GM12874 (cell line): ENCODE measurements at regions not wholly inside any gene's neighbourhood (a gene's known extent, or its start where the extent isn't known, plus 50 kb on each side); places are given as distances from the start of the nearest gene placed in this dataset.

Experiments used
- TF ChIP-seq, protein P1 (sequence below): IDR thresholded peaks from 2 replicates; pipeline ENCODE4 v1.5.1; 2011; ENCODE audit warnings: low read depth, mild to moderate bottlenecking, control low read depth, low read length, moderate library complexity; ENCODE audit not compliant: insufficient read depth

GRCh38 chr16:65827231-65827630 lies 539.3 kb upstream of the CDH5 start:
- TF ChIP-seq, protein P1, sequence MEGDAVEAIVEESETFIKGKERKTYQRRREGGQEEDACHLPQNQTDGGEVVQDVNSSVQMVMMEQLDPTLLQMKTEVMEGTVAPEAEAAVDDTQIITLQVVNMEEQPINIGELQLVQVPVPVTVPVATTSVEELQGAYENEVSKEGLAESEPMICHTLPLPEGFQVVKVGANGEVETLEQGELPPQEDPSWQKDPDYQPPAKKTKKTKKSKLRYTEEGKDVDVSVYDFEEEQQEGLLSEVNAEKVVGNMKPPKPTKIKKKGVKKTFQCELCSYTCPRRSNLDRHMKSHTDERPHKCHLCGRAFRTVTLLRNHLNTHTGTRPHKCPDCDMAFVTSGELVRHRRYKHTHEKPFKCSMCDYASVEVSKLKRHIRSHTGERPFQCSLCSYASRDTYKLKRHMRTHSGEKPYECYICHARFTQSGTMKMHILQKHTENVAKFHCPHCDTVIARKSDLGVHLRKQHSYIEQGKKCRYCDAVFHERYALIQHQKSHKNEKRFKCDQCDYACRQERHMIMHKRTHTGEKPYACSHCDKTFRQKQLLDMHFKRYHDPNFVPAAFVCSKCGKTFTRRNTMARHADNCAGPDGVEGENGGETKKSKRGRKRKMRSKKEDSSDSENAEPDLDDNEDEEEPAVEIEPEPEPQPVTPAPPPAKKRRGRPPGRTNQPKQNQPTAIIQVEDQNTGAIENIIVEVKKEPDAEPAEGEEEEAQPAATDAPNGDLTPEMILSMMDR, result no peak

DNA sequence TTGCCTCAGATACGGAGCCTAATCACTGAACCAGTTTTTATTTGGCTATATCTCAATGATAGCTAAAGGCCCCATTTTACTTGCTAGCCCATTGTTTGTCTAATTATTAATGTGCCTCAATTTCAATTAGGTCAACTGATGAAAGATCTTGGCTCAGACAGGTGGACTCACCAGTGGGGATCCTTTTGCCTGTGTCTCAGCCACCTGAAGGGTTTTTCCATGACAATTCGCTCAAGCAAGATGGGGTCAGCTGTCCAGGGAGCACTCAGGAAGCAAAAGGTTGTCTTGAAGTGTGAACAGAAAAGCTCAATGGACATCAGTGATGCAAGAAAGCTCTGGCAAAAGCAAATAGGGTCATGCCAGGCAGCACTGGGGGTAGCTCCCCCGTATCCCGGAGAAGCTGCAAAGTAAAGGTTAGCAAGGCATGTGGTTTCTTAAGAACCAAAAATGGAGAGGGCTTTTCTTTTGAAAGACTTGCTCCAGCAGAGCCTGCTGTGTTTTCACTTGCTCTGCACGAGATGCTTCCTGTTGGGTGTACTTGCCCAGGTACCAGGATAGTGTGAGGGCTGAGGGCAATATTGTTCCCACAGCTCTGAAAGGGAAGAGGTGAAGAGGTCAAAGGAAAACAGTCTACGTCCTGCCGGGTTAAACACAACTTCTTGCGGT lies 541.2 kb upstream of the CDH5 start:
- TF ChIP-seq, protein P1, result no peak

GRCh38 chr16:65822148-65822547 lies 544.3 kb upstream of the CDH5 start:
- TF ChIP-seq, protein P1, result no peak

DNA sequence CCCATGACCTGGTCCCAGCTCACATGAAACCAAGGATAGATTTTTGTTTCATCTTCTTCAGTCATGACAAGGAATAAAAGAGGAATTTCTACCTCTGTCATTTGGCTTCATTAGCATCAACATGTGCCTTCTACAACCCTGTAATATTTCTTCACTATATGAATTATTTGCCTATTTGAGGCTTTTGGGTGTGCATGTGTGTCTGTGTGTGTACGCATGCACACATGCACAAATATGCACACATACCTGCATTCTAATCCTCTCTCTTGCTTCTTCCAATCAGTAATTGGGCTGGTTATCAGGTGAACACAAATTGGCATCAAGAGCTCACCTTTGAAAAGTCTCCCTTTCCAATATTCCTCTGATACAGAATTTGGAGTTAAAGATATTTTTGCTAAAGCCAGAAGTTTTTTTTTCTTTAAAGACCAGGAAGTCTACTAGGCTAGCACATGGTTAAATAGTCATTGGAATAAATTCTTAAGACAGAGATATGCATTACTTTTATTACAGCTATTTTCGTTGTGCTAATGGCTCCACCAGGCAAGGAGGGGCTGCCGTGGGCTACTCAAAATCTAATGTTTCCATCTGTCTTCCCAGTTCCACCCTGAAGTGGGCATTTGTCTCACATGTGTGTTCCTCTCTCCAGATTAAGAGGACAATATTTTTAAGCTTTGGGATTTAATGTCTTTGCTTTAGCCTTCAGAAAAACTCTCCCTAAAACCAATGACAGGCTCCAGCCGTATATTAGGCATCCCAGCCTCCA lies 547.2 kb upstream of the CDH5 start:
- TF ChIP-seq, protein P1, result no peak

DNA sequence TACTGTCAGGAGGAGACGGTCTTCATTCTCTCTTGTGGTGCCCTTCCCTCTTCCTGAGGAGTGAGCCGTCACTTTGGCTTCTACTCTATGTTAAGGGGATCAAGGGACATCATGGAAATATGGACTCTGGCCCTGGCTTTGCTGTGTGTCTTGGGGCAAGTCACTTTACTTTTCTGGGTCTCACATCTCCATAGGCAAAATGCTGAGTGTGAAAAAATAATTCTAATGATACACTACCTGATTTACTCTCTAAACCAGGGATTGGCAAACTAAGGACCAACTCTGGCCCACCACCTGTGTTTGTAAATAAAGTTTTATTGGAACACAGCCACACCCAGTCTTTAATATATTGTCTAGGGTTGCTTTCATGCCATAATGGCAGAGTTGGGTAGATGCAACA lies 548.7 kb upstream of the CDH5 start:
- TF ChIP-seq, protein P1, result no peak

DNA sequence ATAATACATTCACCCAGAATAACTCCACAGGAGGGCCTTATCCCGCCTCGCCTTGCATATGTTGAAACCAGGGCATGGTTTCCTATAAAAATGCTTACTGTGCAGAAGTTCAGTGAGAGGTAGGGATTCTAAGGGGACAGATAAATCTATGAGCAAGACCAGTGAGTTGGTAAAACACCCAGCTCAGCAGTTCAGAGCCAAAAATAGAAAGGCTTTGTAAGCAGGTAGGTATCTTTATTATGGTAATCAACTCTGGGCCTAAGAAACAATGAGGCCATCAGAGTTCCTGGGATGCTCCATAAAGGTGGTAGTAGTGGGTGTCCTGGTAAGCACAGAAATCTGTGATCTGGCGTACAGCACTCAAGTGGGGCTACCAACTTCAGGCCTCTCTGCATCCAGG lies 549.4 kb upstream of the CDH5 start:
- TF ChIP-seq, protein P1, result no peak

DNA sequence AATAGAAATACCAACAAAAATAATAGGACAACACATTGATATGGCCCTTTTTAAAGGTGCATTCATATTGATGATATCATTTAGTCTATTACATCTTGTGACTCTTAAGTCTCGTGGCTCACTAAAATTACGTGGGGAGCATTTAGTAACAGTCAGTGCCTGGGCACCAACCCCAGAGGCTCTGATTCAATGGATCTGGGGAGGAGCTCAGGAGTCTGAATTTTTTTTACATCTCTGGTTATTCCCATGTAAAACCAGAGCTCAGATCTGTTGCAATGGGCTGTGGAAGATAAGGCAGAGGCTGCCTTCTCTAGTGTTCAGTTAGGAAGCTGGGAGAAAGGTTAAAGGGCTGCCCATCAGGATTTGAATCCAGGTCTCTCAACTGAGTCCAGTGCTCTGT lies 549.9 kb upstream of the CDH5 start:
- TF ChIP-seq, protein P1, result no peak
